CD4-positive, alpha-beta T cell treated with Interleukin-12 subunit alpha and Interleukin-12 subunit beta, for 1 hour (primary cell): ENCODE measurements at regions not wholly inside any gene's neighbourhood (a gene's known extent, or its start where the extent isn't known, plus 50 kb on each side); places are given as distances from the start of the nearest gene placed in this dataset.
"Not testable (repeated sequence)": the region's sequence is repeated elsewhere in the genome, so short reads cannot be mapped to it uniquely, and the experiment has no call there.

Source experiments
- DNase-seq: peaks from one replicate; pipeline ENCODE4 v3.0.0-alpha.2; 2020

- not testable (repeated sequence) for DNase-seq
Observed at GRCh38 chr1:194357573-194358207, 1171.3 kb upstream of the B3GALT2 start.

- no peak for DNase-seq
Observed at GRCh38 chr1:194355488-194356106, 1169.2 kb upstream of the B3GALT2 start.

- no peak for DNase-seq
Observed at GRCh38 chr1:194353121-194353520, 1166.7 kb upstream of the B3GALT2 start.

GRCh38 chr1:194347200-194347599 lies 1160.8 kb upstream of the B3GALT2 start:
- no peak for DNase-seq

- no peak for DNase-seq
Observed at GRCh38 chr1:194342484-194343262, 1156.3 kb upstream of the B3GALT2 start.

GRCh38 chr1:194341587-194341986 lies 1155.2 kb upstream of the B3GALT2 start:
- DNase-seq, result no peak

GRCh38 chr1:194339471-194339870 lies 1153.1 kb upstream of the B3GALT2 start:
- no peak for DNase-seq

- DNase-seq, result no peak
Observed at GRCh38 chr1:194338241-194338948, 1152.0 kb upstream of the B3GALT2 start.

GRCh38 chr1:194333240-194333639 lies 1146.8 kb upstream of the B3GALT2 start:
- DNase-seq, result no peak

GRCh38 chr1:194331758-194332157 lies 1145.3 kb upstream of the B3GALT2 start:
- DNase-seq, result no peak

- no peak for DNase-seq
Observed at GRCh38 chr1:194322751-194323150, 1136.3 kb upstream of the B3GALT2 start.

GRCh38 chr1:194318790-194319280 lies 1132.4 kb upstream of the B3GALT2 start:
- DNase-seq, result no peak

- no peak for DNase-seq
Observed at GRCh38 chr1:194309697-194310096, 1123.3 kb upstream of the B3GALT2 start.

- no peak for DNase-seq
Observed at GRCh38 chr1:194309269-194309668, 1122.9 kb upstream of the B3GALT2 start.

GRCh38 chr1:194300776-194301175 lies 1114.4 kb upstream of the B3GALT2 start:
- no peak for DNase-seq

- no peak for DNase-seq
Observed at GRCh38 chr1:194300340-194300739, 1113.9 kb upstream of the B3GALT2 start.

GRCh38 chr1:194298007-194298598 lies 1111.7 kb upstream of the B3GALT2 start:
- no peak for DNase-seq

- DNase-seq, result no peak
Observed at GRCh38 chr1:194297094-194297493, 1110.7 kb upstream of the B3GALT2 start.

GRCh38 chr1:194296201-194296600 lies 1109.8 kb upstream of the B3GALT2 start:
- DNase-seq, result no peak

- peak; percentile 74 for DNase-seq
Observed at GRCh38 chr1:194295685-194296084, 1109.3 kb upstream of the B3GALT2 start.

GRCh38 chr1:194293851-194294405 lies 1107.5 kb upstream of the B3GALT2 start:
- no peak for DNase-seq

- no peak for DNase-seq
Observed at GRCh38 chr1:194292966-194293365, 1106.6 kb upstream of the B3GALT2 start.
